ENCODE measurements at regions not wholly inside any gene's neighbourhood (a gene's known extent, or its start where the extent isn't known, plus 50 kb on each side); places are given as distances from the start of the nearest gene placed in this dataset.

DNA sequence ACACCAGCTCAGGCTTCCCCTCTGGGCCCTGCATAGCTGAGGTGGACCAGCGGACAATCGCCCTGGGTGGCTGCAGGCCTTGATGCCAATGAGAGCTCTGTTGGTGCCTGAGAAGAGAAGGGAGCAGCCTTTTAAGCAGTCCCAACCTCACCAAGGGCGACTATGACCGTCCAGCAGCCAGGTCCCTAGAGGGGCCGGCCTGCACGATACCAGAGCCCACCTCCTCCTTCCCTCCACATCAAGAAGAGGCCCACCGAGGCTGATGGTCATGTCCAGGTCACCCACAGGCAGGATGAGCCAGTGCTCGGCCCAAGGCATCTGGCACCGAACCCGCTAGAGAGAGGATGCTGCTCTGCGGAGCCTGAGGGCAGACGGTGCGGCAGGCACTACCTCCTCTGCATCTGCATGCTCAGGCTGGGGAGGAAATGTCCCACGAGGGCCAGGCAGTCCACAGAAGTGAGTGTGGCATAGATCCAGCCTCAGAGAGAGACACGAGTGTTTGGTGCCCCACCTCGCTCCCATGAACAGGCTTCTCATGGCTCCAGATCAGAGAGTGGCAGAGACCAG lies 219.4 kb downstream of the TUBA3C start:
- Histone ChIP-seq H3K9me3 (peaks cover 0 to 37% (median 0%) of the 10 kb centered on the region in 4 donors), H3K27me3 (no peaks in the 10 kb centered on the region), H3K4me3 (no peak overlapping the region), H3K36me3 (no peaks in the 10 kb centered on the region), H3K4me1 (no peaks in the 10 kb centered on the region), H3K27ac (no peak overlapping the region)
- WGBS, 2 donors = 77 to 78% methylated on average over 10 to 16 of the region's 16 CpGs
- TF ChIP-seq CTCF (IDR thresholded peaks at IDR 0.05) = no peak
- TF ChIP-seq POLR2A (IDR thresholded peaks at IDR 0.05) = no peak
- no peak for TF ChIP-seq EP300 (IDR thresholded peaks at IDR 0.05)
- DNase-seq (ENCODE audit: low spot score in 2 of 2) = no peak

GRCh38 chr13:18961383-18962117 lies 220.1 kb downstream of the TUBA3C start:
- no peak for TF ChIP-seq EP300 (IDR thresholded peaks at IDR 0.05)
- TF ChIP-seq CTCF (IDR thresholded peaks at IDR 0.05) = no peak
- no peak for TF ChIP-seq POLR2A (IDR thresholded peaks at IDR 0.05)
- no peak for DNase-seq (ENCODE audit: low spot score in 2 of 2)
- no peak overlapping the region for H3K4me3 ChIP-seq
- no peaks in the 10 kb centered on the region for H3K36me3 ChIP-seq
- WGBS, 2 donors = 36 to 58% methylated on average over 2 to 4 of the region's 4 CpGs
- no peak overlapping the region for H3K27ac ChIP-seq
- no peaks in the 10 kb centered on the region for H3K4me1 ChIP-seq
- H3K9me3 ChIP-seq = peaks cover 0 to 39% (median 0%) of the 10 kb centered on the region in 4 donors
- no peaks in the 10 kb centered on the region for H3K27me3 ChIP-seq

- H3K4me1 ChIP-seq = no peaks in the 10 kb centered on the region
- H3K27me3 ChIP-seq = no peaks in the 10 kb centered on the region
- TF ChIP-seq CTCF (IDR thresholded peaks at IDR 0.05) (no peak), POLR2A (IDR thresholded peaks at IDR 0.05) (no peak), EP300 (IDR thresholded peaks at IDR 0.05) (no peak)
- WGBS, 2 donors = 20 to 47% methylated on average over 1 to 5 of the region's 5 CpGs
- no peaks in the 10 kb centered on the region for H3K36me3 ChIP-seq
- no peak for DNase-seq (ENCODE audit: low spot score in 2 of 2)
- H3K9me3 ChIP-seq = peaks cover 0 to 39% (median 0%) of the 10 kb centered on the region in 4 donors
- no peak overlapping the region for H3K4me3 ChIP-seq
- no peak overlapping the region for H3K27ac ChIP-seq
Observed at GRCh38 chr13:18960637-18961227, 220.9 kb downstream of the TUBA3C start.

- H3K27me3 ChIP-seq = no peaks in the 10 kb centered on the region
- peaks cover 0 to 39% (median 0%) of the 10 kb centered on the region in 4 donors for H3K9me3 ChIP-seq
- H3K27ac ChIP-seq = no peak overlapping the region
- no peak overlapping the region for H3K4me3 ChIP-seq
- no peaks in the 10 kb centered on the region for H3K36me3 ChIP-seq
- DNase-seq (ENCODE audit: low spot score in 2 of 2) = no peak
- H3K4me1 ChIP-seq = no peaks in the 10 kb centered on the region
- no peak for TF ChIP-seq EP300 (IDR thresholded peaks at IDR 0.05)
- TF ChIP-seq POLR2A (IDR thresholded peaks at IDR 0.05) = no peak
- TF ChIP-seq CTCF (IDR thresholded peaks at IDR 0.05) = no peak
- WGBS, 2 donors = 84 to 90% methylated on average over 3 to 6 of the region's 6 CpGs
Observed at GRCh38 chr13:18959996-18960395, 221.6 kb downstream of the TUBA3C start.

- Histone ChIP-seq H3K4me3 (no peak overlapping the region), H3K27me3 (no peaks in the 10 kb centered on the region), H3K36me3 (no peaks in the 10 kb centered on the region), H3K27ac (no peak overlapping the region), H3K4me1 (no peaks in the 10 kb centered on the region), H3K9me3 (peaks cover 0 to 39% (median 0%) of the 10 kb centered on the region in 4 donors)
- no peak for DNase-seq (ENCODE audit: low spot score in 2 of 2)
- no peak for TF ChIP-seq EP300 (IDR thresholded peaks at IDR 0.05)
- TF ChIP-seq POLR2A (IDR thresholded peaks at IDR 0.05) = no peak
- no peak for TF ChIP-seq CTCF (IDR thresholded peaks at IDR 0.05)
- 29 to 69% methylated on average over 1 to 2 of the region's 2 CpGs for WGBS, 2 donors
Observed at GRCh38 chr13:18959229-18959628, 222.4 kb downstream of the TUBA3C start.

Data from tibial nerve (tissue), 4 donors.